ENCODE measurements at regions not wholly inside any gene's neighbourhood (a gene's known extent, or its start where the extent isn't known, plus 50 kb on each side); places are given as distances from the start of the nearest gene placed in this dataset.
"Not testable (repeated sequence)": the region's sequence is repeated elsewhere in the genome, so short reads cannot be mapped to it uniquely, and the experiment has no call there.

DNA sequence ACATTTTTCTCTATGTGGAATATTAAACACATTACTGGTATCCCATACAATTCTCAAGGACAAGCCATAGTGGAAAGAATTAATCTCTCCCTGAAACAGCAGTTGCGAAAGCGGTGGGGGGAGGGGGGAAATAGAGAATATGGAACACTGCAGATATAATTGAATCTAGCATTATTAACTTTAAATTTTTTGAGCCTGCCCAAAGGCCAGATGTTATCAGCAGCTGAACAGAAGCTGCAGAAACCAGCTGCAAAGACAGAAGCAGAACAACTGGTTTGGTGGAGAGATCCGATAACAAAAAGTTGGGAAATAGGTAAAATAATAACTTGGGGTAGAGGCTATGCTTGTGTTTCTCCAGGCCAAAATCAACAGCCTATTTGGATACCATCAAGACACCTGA is 159.6 kb downstream of the GLRX3 start:
- TF ChIP-seq, protein P1, sequence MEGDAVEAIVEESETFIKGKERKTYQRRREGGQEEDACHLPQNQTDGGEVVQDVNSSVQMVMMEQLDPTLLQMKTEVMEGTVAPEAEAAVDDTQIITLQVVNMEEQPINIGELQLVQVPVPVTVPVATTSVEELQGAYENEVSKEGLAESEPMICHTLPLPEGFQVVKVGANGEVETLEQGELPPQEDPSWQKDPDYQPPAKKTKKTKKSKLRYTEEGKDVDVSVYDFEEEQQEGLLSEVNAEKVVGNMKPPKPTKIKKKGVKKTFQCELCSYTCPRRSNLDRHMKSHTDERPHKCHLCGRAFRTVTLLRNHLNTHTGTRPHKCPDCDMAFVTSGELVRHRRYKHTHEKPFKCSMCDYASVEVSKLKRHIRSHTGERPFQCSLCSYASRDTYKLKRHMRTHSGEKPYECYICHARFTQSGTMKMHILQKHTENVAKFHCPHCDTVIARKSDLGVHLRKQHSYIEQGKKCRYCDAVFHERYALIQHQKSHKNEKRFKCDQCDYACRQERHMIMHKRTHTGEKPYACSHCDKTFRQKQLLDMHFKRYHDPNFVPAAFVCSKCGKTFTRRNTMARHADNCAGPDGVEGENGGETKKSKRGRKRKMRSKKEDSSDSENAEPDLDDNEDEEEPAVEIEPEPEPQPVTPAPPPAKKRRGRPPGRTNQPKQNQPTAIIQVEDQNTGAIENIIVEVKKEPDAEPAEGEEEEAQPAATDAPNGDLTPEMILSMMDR (conservative IDR thresholded peaks at IDR 0.05; ENCODE audit: low read depth, low read length): not testable (repeated sequence)
- TF ChIP-seq EZH2 (IDR thresholded peaks at IDR 0.05; ENCODE audit: borderline replicate concordance, low read depth, low read length, poor library complexity, severe bottlenecking): not testable (repeated sequence)

Data from A673 (cell line).